Upper lobe of right lung (tissue), 1 donor: ENCODE measurements at regions not wholly inside any gene's neighbourhood (a gene's known extent, or its start where the extent isn't known, plus 50 kb on each side); places are given as distances from the start of the nearest gene placed in this dataset.

Source experiments
- ATAC-seq: fragments of 200-7000 bp; cut with Tn5 transposase; one replicate; pipeline ENCODE4 v1.9.1; 2020; ENCODE audit warnings: mild to moderate bottlenecking, moderate library complexity
- DNase-seq: peaks from one replicate; pipeline ENCODE4 v3.0.0-alpha.2; 2020
- H3K27ac ChIP-seq: fragments of 200-600 bp; one replicate; pipeline ENCODE4 v1.8.0; 2022
- H3K27me3 ChIP-seq: fragments of 200-600 bp; one replicate; pipeline ENCODE4 v1.8.0; 2022; ENCODE audit warnings: mild to moderate bottlenecking
- H3K36me3 ChIP-seq: fragments of 200-600 bp; one replicate; pipeline ENCODE4 v1.8.0; 2022
- H3K4me1 ChIP-seq: fragments of 200-600 bp; one replicate; pipeline ENCODE4 v1.8.0; 2022
- H3K4me3 ChIP-seq: fragments of 200-600 bp; one replicate; pipeline ENCODE4 v1.8.0; 2022; ENCODE audit warnings: mild to moderate bottlenecking
- H3K9me3 ChIP-seq: fragments of 200-600 bp; one replicate; pipeline ENCODE4 v1.8.0; 2022
- intact Hi-C: fragments of 100-400 bp; cut with DNase I; formaldehyde crosslinking; loops from one replicate; pipeline ENCODE4 v1.11.0; 2022
- TF ChIP-seq, protein P1 (sequence below): fragments of 200-600 bp; IDR thresholded peaks from one replicate; pipeline ENCODE4 v1.8.0; 2022; ENCODE audit warnings: antibody characterized with exemption
- donor health status: DM: no; HTN: yes; CAD: no; lungs with severe emphysema.

GRCh38 chr5:92494508-92494907 is 1086.5 kb downstream of the NR2F1-AS1 start:
- ATAC-seq (no peak), DNase-seq (no peak)
- H3K36me3 ChIP-seq: no peaks in the 10 kb centered on the region
- intact Hi-C loops: no loop called here
- no peak overlapping the region for H3K27ac ChIP-seq
- H3K9me3 ChIP-seq: no peaks in the 10 kb centered on the region
- H3K27me3 ChIP-seq: no peaks in the 10 kb centered on the region
- no peak overlapping the region for H3K4me3 ChIP-seq
- TF ChIP-seq, protein P1, sequence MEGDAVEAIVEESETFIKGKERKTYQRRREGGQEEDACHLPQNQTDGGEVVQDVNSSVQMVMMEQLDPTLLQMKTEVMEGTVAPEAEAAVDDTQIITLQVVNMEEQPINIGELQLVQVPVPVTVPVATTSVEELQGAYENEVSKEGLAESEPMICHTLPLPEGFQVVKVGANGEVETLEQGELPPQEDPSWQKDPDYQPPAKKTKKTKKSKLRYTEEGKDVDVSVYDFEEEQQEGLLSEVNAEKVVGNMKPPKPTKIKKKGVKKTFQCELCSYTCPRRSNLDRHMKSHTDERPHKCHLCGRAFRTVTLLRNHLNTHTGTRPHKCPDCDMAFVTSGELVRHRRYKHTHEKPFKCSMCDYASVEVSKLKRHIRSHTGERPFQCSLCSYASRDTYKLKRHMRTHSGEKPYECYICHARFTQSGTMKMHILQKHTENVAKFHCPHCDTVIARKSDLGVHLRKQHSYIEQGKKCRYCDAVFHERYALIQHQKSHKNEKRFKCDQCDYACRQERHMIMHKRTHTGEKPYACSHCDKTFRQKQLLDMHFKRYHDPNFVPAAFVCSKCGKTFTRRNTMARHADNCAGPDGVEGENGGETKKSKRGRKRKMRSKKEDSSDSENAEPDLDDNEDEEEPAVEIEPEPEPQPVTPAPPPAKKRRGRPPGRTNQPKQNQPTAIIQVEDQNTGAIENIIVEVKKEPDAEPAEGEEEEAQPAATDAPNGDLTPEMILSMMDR: no peak
- no peaks in the 10 kb centered on the region for H3K4me1 ChIP-seq

- TF ChIP-seq, protein P1: no peak
- Histone ChIP-seq H3K9me3 (no peaks in the 10 kb centered on the region), H3K27me3 (no peaks in the 10 kb centered on the region), H3K4me3 (no peak overlapping the region), H3K36me3 (no peaks in the 10 kb centered on the region), H3K27ac (no peak overlapping the region), H3K4me1 (no peaks in the 10 kb centered on the region)
- intact Hi-C loops: no loop called here
- ATAC-seq (no peak), DNase-seq (no peak)
Measured at GRCh38 chr5:92492908-92493307, 1088.1 kb downstream of the NR2F1-AS1 start.

GRCh38 chr5:92484484-92484883 is 1096.5 kb downstream of the NR2F1-AS1 start:
- TF ChIP-seq, protein P1: no peak
- Histone ChIP-seq H3K4me3 (no peak overlapping the region), H3K9me3 (no peaks in the 10 kb centered on the region), H3K27ac (no peak overlapping the region), H3K36me3 (no peaks in the 10 kb centered on the region), H3K4me1 (no peaks in the 10 kb centered on the region), H3K27me3 (no peaks in the 10 kb centered on the region)
- intact Hi-C loops: no loop called here
- ATAC-seq: no peak
- no peak for DNase-seq

- ATAC-seq (no peak), DNase-seq (no peak)
- TF ChIP-seq, protein P1: no peak
- H3K4me3 ChIP-seq: no peak overlapping the region
- H3K9me3 ChIP-seq: no peaks in the 10 kb centered on the region
- no peaks in the 10 kb centered on the region for H3K36me3 ChIP-seq
- no peak overlapping the region for H3K27ac ChIP-seq
- H3K27me3 ChIP-seq: no peaks in the 10 kb centered on the region
- no peaks in the 10 kb centered on the region for H3K4me1 ChIP-seq
- intact Hi-C loops: no loop called here
Measured at GRCh38 chr5:92472981-92473566, 1090.0 kb upstream of the ARRDC3 start.

- DNase-seq (no peak), ATAC-seq (no peak)
- Histone ChIP-seq H3K9me3 (no peaks in the 10 kb centered on the region), H3K36me3 (no peaks in the 10 kb centered on the region), H3K27me3 (no peaks in the 10 kb centered on the region), H3K27ac (no peak overlapping the region), H3K4me3 (no peak overlapping the region), H3K4me1 (no peaks in the 10 kb centered on the region)
- intact Hi-C loops: no loop called here
- TF ChIP-seq, protein P1: no peak
Measured at GRCh38 chr5:92471861-92472260, 1088.7 kb upstream of the ARRDC3 start.

DNA sequence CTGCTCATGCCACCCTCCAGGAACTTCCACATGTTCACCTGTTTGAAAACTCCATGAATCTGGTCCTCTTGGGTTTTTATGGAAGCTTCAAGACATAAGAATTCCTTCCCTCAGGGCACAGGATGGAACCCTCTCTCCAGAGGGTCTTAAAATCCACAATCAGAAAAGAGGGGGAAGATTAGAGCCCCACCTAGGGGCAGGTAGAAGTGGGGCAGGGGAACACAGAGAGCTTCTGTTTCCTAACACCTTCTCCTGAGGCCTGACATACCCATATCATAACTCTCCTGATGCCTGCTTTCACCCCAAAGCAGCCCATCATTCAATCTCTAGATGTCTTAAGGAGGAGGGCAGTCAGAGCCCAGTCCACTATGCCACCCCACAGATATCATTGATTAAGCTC is 1087.7 kb upstream of the ARRDC3 start:
- no peak for DNase-seq
- no peak for ATAC-seq
- Histone ChIP-seq H3K36me3 (no peaks in the 10 kb centered on the region), H3K4me1 (no peaks in the 10 kb centered on the region), H3K27ac (no peak overlapping the region), H3K9me3 (no peaks in the 10 kb centered on the region), H3K27me3 (no peaks in the 10 kb centered on the region), H3K4me3 (no peak overlapping the region)
- intact Hi-C loops: no loop called here
- TF ChIP-seq, protein P1: no peak
